SU-DHL-6 (cell line): ENCODE measurements at regions not wholly inside any gene's neighbourhood (a gene's known extent, or its start where the extent isn't known, plus 50 kb on each side); places are given as distances from the start of the nearest gene placed in this dataset.

Source experiments
- CTCF ChIP-seq: fragments of 200-600 bp; sonication (generic); IDR thresholded peaks from one replicate; pipeline ENCODE4 v1.5.1; 2017; ENCODE audit warnings: antibody characterized with exemption, mild to moderate bottlenecking, low read length, moderate library complexity; ENCODE audit not compliant: insufficient read depth, poor library complexity, severe bottlenecking
- EZH2phosphoT487 ChIP-seq: fragments of 200-600 bp; sonication (generic), shearing (Covaris generic); conservative IDR thresholded peaks from 2 replicates; pipeline ENCODE4 v1.6.1; 2018; ENCODE audit warnings: mild to moderate bottlenecking, antibody characterized with exemption, low read length, moderate library complexity, mixed read lengths

- TF ChIP-seq CTCF (no peak), EZH2phosphoT487 (no peak)
Measured at GRCh38 chr5:33277061-33277650, 163.6 kb upstream of the TARS1 start.
